MV-4-11 (cell line): ENCODE measurements at regions not wholly inside any gene's neighbourhood (a gene's known extent, or its start where the extent isn't known, plus 50 kb on each side); places are given as distances from the start of the nearest gene placed in this dataset.

Source experiments
- DNase-seq: peaks from one replicate; lab custom pipeline; 2025; lab: John Stamatoyannopoulos, UW

DNA sequence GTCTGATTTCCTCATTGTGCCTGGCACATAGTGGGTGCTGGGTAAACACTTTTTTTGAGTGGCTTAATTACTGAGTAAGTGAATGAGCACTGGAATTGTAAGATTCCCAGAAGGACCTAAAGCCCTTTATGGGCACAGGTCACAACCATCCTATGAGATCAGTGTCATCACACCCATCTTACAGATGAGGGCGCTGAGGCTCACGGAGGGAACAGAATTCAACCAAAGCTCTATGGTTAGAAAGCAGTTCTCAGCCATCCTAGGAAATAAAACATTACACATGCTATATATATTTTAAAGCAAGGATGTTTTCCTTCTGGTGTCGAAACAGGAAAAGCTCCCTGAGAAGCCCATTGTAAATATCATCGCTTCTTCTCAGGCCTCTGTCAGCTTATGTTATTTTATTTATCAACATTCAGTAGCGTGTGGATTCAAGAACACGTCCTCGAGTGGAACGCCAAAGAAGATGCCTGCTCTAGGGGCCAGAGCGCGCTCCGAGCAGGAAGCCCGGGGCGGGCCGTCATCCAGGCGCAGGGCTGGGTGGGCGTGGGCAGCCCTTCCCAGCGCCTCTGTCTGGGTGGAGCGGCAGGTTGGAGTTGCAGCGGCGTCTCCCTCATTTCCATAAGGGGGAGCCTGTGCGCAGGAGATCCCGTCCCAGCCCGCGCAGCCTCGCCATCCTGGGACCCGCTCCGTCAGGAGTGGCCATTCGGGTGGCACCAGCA, 155.8 kb upstream of the SMIM23 start:
- no peak for DNase-seq

DNA sequence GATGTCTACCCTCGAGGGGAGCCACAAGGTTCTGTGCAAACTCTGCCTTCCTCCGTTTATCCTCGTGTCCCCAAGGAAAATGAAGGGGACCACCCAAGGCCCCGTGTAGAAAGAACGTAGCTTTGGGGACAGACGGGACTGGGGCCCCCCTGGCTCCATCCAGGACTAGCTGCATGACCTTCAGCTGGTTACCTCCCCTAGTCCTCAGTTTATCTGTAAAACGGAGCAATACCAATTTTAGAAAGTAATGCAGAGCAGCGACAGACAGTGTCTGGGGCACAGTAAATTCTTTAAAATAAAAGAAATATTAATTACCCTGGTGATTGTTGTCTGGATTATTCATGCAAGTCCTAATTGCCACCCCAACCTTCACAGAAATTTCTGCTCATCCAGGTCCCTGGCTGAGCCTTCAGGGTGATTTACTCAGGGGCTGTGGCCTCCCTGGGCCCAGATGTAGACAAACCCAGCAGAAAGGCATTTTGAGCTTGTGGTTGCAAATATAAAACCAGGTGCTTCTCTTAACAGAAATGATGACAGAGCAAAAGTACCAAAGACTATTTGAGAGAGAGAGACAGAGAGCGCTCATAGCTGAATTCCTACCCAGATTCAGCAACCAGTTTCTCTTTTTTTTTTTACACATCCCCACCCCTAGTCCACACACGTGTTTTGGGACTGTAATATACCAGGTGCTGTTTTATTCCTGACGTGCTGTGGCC, 155.1 kb upstream of the SMIM23 start:
- no peak for DNase-seq

GRCh38 chr5:171632616-171633015, 153.0 kb upstream of the SMIM23 start:
- peak; percentile 90 for DNase-seq

DNA sequence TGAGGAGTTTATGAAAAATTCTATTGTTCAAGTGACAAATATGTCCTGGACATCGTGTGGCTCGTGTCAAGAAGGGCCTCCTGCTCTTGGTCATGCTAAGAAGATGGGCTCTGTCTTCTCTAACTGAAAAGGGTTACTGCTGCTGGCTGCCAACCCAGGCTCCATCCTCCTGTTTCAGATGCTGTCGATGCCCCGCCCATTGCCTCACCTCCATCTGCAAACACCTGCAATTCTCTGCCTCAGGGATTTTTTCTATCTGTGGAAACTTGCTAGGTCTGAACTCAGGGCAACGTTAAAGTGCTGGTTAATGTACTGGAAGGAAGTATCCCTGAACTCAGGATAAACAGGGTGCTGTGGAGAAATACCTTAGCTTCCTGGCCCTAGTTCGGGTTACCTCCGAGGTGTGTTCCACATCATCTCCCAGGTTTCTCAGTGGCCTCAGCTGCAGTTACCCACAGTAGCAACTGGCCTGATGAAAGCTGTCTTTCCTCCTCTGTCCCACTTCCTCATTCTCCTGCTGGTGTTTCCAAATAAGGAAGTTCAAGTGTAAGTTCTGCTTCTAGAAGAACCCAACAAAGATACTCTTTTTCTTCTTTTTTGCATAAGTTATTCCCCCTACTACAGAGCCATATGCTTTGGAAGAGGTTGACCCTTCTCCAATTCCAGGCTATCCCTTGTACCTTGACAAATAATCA, 151.7 kb upstream of the SMIM23 start:
- peak; percentile 88 for DNase-seq

- no peak for DNase-seq
These were observed 151.1 kb upstream of the SMIM23 start for GRCh38 chr5:171634511-171634910.

GRCh38 chr5:171635028-171635427, 150.6 kb upstream of the SMIM23 start:
- no peak for DNase-seq

DNA sequence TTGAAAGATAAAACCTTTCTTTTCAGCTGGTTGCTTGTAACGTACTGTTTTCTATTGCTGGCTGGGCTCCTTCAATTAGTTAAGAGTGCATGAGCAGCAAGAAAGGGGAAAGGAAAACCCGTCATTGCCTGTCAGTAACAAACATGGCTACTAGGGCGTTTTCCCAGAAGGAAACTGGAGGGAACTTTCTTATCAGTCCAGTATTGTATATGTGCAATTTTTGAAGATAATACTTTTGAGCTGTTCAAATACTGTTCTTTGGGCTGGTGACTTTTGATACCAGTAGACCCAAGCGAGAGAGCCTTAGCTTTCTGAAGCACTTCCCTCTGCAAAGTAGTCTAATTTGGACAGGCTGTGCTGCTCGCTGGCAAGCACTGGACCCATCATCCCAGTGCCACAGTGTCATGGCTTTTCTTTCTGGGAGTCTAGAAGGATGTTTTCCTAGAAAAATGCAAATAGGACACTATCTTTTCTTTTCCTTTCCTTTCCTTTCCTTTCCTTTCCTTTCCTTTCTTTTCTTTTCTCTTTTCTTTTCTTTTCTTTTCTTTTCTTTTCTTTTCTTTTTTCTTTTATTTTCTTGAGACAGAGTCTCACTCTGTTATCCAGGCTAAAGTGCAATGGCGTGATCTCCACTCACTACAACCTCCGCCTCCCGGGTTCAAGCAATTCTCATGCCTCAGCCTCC, 149.9 kb upstream of the SMIM23 start:
- no peak for DNase-seq

DNA sequence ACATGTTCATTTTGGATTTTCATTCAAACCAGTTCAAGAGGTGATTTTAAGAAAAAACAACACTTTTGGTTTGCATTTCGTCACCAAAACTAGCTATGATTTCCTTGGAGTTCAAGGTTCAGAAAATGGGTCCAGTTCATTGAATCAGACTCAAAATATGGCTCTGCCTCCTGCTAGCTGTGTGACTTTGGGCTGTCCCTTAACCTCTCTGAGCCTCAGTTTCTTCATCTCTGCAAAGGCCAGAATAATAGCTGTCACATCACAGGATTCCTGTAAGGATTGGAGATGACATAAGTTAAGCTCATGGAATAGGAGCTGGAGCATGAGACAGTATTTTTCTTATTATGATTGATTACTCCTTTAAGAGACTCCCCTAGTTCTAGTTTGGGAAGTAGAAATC, 147.8 kb upstream of the SMIM23 start:
- no peak for DNase-seq

GRCh38 chr5:171639205-171639621, 146.4 kb upstream of the SMIM23 start:
- no peak for DNase-seq

GRCh38 chr5:171639966-171640365, 145.7 kb upstream of the SMIM23 start:
- no peak for DNase-seq

DNA sequence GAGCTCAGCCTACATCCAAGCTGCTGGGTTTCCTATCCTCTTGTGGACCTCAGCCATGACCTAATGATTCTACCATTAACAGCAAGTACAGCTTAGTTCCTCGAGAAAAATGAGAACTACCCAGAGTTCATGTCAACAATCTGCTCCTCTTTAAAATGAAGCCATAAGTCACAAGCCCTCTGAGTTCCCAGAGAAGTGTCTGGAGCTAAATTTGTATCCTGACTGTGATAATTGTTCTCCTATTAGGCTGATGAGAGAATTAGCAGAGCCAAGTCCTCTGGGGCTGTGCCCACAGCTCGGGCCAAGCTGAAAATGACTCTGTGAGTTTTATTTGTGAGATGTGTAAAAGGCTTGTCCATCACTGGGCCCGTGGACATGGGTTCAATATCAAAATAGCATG, 145.1 kb upstream of the SMIM23 start:
- DNase-seq = no peak

DNA sequence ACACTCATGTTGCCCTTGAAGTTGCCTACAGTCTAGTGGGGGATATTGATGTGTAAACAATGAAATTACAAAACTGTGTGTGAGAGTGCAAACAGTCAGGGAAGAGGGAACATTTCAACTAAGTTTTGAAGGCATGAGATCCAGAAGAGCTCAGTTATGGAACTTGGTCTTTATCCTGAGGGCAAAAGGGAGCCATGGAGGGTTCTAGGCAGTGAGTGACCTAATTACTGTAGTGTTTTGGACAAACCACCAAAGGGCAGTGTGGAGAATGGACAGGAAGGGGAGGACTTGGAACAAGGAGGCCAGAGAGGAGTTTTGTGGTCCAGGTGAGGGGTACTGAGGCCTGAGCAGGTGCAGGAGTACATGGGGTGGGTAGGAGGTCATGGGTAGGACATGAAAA, 143.7 kb upstream of the SMIM23 start:
- DNase-seq = no peak

DNA sequence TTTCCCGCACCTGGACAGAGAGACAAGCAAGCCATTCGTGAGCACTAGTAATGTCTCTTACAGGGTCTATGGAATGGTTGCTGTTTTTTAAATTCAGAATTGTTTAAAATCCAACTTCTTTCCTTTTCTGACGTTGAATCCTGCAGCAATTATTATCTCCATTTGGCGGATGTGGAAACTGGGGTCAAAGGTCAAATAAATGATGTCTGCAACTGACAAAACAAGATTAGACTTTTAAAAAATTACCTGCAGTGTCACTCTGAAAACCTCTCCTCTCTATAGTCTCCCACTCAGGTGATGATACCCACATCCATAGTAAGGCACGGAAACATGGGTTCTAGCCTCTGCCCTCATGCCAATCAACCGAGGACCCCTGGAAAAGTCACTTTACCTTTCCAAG, 142.7 kb upstream of the SMIM23 start:
- no peak for DNase-seq

DNA sequence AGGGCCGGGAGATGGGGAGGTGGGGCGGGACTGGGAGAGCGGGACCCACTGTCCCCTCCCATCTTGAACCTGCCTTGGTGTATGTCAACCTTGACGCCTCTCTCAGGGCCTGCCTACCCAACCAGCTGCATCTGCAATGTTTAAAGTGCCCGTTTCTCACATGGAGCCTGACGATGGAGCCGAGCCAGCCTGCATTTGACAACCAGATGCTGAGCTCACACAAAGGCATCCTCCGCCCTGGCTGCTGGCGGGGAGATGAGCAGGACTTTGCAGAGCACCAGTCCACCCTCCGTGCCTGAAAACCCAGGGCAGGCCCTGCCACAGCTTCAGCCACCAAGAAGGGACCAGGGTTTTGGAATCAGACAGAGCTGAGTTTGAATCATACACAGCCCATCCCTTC, 141.1 kb upstream of the SMIM23 start:
- no peak for DNase-seq

GRCh38 chr5:171646102-171647042, 139.2 kb upstream of the SMIM23 start:
- no peak for DNase-seq

DNA sequence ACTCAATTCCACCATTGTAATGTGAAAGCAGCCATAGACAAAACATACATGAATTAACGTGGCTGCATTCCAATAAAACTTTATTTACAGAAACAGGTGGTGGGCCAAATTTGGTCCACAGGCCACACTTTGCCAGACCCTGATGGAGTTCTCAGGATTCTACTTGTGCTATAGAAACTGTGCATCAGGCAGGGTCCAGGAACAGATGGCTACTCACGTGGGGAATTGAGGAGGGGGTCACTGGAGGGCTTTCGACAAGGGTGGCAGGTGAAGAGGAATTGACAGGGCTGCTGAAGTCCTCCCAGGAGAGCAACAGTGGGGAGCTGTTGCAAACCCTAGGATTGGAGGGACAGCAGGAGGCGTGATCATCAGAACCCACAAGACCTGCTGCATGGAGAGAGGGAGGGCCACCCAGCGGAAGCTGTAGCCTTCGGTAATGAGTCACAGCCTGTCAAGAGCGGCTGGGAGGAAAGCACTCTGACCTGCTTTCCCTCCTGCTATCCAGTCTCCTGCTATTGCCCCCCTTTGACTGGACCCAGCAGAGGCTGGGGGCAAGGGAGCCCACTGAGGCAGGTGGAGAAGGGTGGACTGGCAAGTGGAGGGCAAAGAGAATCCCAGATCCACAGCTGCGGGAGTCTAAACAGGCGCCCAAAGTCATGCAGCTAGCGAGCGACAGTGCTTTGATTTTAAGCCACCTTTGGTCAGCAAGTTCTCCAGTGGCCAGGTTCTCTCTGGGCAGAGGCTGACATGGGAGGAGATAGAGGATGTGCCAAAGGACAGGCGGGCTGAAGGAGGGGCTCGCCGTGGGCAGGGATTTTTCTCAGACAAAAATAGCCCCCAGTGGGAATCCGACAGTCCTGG, 138.3 kb upstream of the SMIM23 start:
- DNase-seq = peak; percentile 68

- no peak for DNase-seq
These were observed 137.7 kb upstream of the SMIM23 start for GRCh38 chr5:171647904-171648260.

- DNase-seq = no peak
These were observed 137.1 kb upstream of the SMIM23 start for GRCh38 chr5:171648279-171649074.

- DNase-seq = no peak
These were observed 136.6 kb upstream of the SMIM23 start for GRCh38 chr5:171649075-171649401.

DNA sequence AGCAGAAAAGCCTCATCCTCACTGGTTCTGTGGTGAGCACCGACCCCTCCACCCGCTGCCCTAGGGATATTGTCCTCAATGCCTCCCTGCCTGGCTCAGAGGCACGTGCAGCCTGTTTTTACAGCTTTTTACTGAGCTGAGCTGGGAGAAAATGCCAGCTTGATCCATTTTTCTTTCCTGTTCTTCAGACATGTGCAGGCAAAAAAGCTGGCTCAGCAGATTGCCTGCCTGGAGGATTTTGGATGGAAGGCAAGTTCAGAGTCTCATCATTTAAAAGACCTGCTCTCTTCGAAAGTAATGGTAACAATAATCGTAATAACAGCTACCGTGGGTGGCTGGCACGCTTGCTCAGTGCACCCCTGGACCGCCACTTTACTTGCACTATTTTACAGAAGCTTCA, 135.0 kb upstream of the SMIM23 start:
- no peak for DNase-seq
